ENCODE measurements at regions not wholly inside any gene's neighbourhood (a gene's known extent, or its start where the extent isn't known, plus 50 kb on each side); places are given as distances from the start of the nearest gene placed in this dataset.

DNA sequence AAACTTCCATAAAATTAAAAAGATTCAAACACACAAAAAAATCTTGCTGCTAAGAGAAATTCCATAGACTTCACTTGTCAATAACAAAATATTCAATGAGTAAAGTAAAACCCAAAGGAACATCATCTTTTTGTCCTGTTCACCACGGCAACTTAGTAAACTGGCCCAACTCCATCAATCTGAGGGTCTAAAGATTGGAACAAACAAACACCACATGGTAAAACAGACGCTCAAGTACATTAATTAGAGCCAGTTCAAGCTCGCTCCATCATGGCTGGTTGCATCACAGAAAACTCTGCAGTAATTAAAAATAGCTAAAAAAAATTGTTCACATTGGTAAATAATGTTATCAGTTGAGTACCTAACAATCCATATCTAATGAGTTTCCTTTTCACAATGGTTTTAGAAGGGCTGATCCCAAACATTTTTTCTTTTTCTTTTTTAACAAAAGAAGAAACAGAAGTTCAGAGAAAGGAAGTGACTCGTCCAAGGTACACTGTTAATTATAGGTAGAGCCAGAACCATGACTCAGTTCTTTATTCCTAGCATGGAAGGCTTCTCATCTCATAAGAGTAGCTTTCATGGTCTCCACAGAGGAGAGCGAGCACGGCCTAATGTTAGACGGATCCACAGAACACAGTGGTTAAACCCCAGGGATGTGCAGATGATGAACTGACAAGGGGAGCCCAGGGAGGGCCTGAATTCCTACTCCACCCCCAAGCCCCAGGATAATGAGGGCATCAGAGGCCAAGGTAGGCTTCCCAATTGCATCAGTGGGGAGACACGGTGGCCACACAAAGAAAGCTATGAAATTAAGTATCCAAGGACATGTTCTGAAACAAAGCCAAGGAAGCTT, 79.2 kb upstream of the ARHGEF3 start:
- Histone ChIP-seq H3K4me3 (no peak overlapping the region), H3K27me3 (no peaks in the 10 kb centered on the region), H3K9me3 (no peaks in the 10 kb centered on the region), H3K36me3 (no peaks in the 10 kb centered on the region), H3K27ac (no peak overlapping the region), H3K4me1 (no peaks in the 10 kb centered on the region)
- TF ChIP-seq, protein P1, sequence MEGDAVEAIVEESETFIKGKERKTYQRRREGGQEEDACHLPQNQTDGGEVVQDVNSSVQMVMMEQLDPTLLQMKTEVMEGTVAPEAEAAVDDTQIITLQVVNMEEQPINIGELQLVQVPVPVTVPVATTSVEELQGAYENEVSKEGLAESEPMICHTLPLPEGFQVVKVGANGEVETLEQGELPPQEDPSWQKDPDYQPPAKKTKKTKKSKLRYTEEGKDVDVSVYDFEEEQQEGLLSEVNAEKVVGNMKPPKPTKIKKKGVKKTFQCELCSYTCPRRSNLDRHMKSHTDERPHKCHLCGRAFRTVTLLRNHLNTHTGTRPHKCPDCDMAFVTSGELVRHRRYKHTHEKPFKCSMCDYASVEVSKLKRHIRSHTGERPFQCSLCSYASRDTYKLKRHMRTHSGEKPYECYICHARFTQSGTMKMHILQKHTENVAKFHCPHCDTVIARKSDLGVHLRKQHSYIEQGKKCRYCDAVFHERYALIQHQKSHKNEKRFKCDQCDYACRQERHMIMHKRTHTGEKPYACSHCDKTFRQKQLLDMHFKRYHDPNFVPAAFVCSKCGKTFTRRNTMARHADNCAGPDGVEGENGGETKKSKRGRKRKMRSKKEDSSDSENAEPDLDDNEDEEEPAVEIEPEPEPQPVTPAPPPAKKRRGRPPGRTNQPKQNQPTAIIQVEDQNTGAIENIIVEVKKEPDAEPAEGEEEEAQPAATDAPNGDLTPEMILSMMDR (IDR thresholded peaks at IDR 0.05), result no peak
- DNase-seq, result no peak
- intact Hi-C loops (cut with DNase I), result no loop called here
- no peak for ATAC-seq

DNA sequence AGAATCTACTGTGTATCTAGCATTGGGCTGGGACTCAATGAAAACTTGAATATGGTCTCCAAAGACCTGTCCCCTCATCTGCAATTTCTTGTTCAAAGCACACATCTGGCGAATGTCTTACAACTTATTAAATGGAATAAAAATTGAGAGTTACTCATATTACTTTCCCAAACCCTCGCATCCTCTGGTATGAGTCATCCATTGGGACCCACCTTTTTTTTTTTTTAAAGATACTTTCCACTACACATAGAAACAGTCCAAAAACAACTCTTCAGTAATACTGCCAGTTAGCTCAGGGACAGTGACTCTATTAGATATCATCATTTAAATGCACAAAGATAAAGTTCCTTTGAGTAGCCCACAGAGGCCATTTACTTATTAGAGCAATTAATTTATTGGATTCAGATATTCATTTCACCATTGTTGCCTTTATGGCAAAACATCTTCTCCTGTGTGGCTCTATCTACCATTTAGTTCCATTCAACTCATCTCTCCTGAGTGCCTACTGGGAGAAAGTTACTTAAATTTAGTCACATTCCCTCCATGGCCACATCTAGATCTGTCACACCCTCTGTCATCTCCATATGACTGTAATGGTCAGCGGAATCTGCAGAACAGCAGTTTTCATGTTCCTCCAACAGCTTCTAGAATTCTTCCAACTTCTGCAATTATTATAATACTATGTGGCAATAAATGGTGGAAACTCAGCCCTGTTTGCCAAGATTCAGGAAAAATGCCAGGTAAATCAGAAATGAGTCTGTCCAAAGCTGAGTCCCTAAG, 77.9 kb upstream of the ARHGEF3 start:
- TF ChIP-seq, protein P1 (IDR thresholded peaks at IDR 0.05), result no peak
- ATAC-seq, result peak; percentile 55
- intact Hi-C loops (cut with DNase I), result no loop called here
- Histone ChIP-seq H3K4me1 (no peaks in the 10 kb centered on the region), H3K4me3 (no peak overlapping the region), H3K9me3 (no peaks in the 10 kb centered on the region), H3K36me3 (no peaks in the 10 kb centered on the region), H3K27me3 (no peaks in the 10 kb centered on the region), H3K27ac (no peak overlapping the region)
- no peak for DNase-seq

DNA sequence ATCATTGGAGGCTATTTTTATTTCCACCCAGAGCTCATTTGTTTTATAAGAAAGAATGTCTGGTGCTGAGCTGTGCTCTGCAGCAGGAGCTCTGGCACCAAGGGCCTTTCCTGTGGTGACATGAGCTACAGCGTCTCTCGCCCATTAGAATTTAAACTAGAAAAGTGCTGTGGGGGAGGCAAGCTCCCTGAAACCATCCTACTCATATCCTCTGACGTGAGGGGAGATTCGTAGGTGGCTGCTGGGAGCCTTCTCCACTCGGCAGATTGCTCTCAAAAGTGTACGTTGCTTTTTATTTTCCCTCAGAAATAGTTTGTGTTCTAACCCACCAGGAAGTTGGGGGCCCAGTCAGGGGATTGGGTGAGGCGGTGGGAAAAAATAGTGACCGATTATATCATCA, 76.3 kb upstream of the ARHGEF3 start:
- H3K4me3 ChIP-seq, result no peak overlapping the region
- no peaks in the 10 kb centered on the region for H3K4me1 ChIP-seq
- H3K9me3 ChIP-seq, result no peaks in the 10 kb centered on the region
- no peak for DNase-seq
- TF ChIP-seq, protein P1 (IDR thresholded peaks at IDR 0.05), result no peak
- intact Hi-C loops (cut with DNase I), result no loop called here
- no peak overlapping the region for H3K27ac ChIP-seq
- no peak for ATAC-seq
- no peaks in the 10 kb centered on the region for H3K36me3 ChIP-seq
- H3K27me3 ChIP-seq, result no peaks in the 10 kb centered on the region

DNA sequence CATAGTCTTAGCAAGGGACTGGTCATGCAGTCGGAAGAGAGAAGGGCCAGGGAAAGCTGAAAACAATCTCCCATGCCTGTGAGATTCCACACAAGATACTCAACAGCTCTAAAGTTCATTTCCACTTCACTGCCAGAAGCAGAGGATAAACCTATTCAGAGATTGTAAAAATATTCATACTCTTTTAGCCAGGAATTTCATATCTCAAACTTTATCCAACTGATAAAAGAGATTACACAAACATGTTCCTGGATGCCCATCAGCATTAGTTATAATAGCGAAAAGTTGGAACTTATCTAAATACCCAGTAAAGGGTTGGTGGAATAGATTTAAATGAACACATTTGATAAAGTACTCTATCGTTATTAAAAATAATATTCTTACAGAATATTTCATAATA, 75.2 kb upstream of the ARHGEF3 start:
- TF ChIP-seq, protein P1 (IDR thresholded peaks at IDR 0.05), result no peak
- H3K4me3 ChIP-seq, result no peak overlapping the region
- no peak for DNase-seq
- no peak overlapping the region for H3K27ac ChIP-seq
- intact Hi-C loops (cut with DNase I), result no loop called here
- no peak for ATAC-seq
- no peaks in the 10 kb centered on the region for H3K4me1 ChIP-seq
- H3K27me3 ChIP-seq, result no peaks in the 10 kb centered on the region
- H3K9me3 ChIP-seq, result no peaks in the 10 kb centered on the region
- H3K36me3 ChIP-seq, result no peaks in the 10 kb centered on the region

DNA sequence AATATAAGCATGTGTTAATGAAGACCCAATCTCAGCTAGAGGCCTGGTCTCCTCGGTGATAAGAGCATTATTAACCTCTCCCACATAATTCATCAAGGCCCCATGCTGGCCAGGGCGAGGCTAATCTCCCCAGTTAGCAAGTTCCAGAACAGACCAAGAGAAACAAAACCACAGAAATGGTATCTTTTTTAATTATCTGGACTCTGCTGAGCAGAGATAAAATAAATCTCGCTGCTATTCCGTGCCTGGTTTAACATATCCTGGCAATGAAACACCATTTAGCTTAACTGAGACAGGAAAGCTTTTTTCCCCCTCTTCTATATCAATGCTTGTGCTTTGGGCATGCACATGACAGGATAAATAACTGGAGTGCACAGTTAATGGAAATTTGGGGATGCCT, 72.5 kb upstream of the ARHGEF3 start:
- Histone ChIP-seq H3K36me3 (no peaks in the 10 kb centered on the region), H3K4me1 (no peaks in the 10 kb centered on the region), H3K27ac (no peak overlapping the region), H3K9me3 (no peaks in the 10 kb centered on the region), H3K27me3 (no peaks in the 10 kb centered on the region), H3K4me3 (no peak overlapping the region)
- ATAC-seq, result no peak
- no peak for DNase-seq
- TF ChIP-seq, protein P1 (IDR thresholded peaks at IDR 0.05), result no peak
- intact Hi-C loops (cut with DNase I), result no loop called here
